GM19324 (cell line): ENCODE measurements at regions not wholly inside any gene's neighbourhood (a gene's known extent, or its start where the extent isn't known, plus 50 kb on each side); places are given as distances from the start of the nearest gene placed in this dataset.

ENCODE experiments used
- ATAC-seq: cut with Tn5 transposase; IDR thresholded peaks from one replicate; pipeline ENCODE4 v1.9.1; 2021; ENCODE audit warnings: mild to moderate bottlenecking, moderate library complexity; ENCODE audit not compliant: unreplicated experiment, low FRiP score

- no peak for ATAC-seq
Observed at GRCh38 chr13:61727767-61728166, 312.1 kb upstream of the PCDH20 start.

GRCh38 chr13:61725806-61726205 lies 310.2 kb upstream of the PCDH20 start:
- ATAC-seq: no peak

GRCh38 chr13:61722119-61722518 lies 306.5 kb upstream of the PCDH20 start:
- no peak for ATAC-seq

GRCh38 chr13:61712621-61713020 lies 297.0 kb upstream of the PCDH20 start:
- ATAC-seq: no peak

GRCh38 chr13:61709258-61709657 lies 293.6 kb upstream of the PCDH20 start:
- no peak for ATAC-seq

- ATAC-seq: no peak
Observed at GRCh38 chr13:61706899-61707298, 291.2 kb upstream of the PCDH20 start.

- ATAC-seq: no peak
Observed at GRCh38 chr13:61700620-61701019, 285.0 kb upstream of the PCDH20 start.

GRCh38 chr13:61700181-61700580 lies 284.5 kb upstream of the PCDH20 start:
- ATAC-seq: no peak

- ATAC-seq: no peak
Observed at GRCh38 chr13:61696676-61697075, 281.0 kb upstream of the PCDH20 start.

- ATAC-seq: no peak
Observed at GRCh38 chr13:61695147-61695546, 279.5 kb upstream of the PCDH20 start.

- no peak for ATAC-seq
Observed at GRCh38 chr13:61692691-61693090, 277.0 kb upstream of the PCDH20 start.

GRCh38 chr13:61685682-61686012 lies 270.0 kb upstream of the PCDH20 start:
- ATAC-seq: no peak

- ATAC-seq: no peak
Observed at GRCh38 chr13:61684976-61685681, 269.5 kb upstream of the PCDH20 start.

GRCh38 chr13:61672756-61673155 lies 257.1 kb upstream of the PCDH20 start:
- ATAC-seq: no peak

- no peak for ATAC-seq
Observed at GRCh38 chr13:61670384-61671161, 254.9 kb upstream of the PCDH20 start.

GRCh38 chr13:61664801-61665705 lies 249.4 kb upstream of the PCDH20 start:
- ATAC-seq: no peak

GRCh38 chr13:61654481-61654880 lies 238.8 kb upstream of the PCDH20 start:
- no peak for ATAC-seq

- no peak for ATAC-seq
Observed at GRCh38 chr13:61648547-61648946, 232.9 kb upstream of the PCDH20 start.

GRCh38 chr13:61612192-61612591 lies 196.5 kb upstream of the PCDH20 start:
- ATAC-seq: no peak

- ATAC-seq: no peak
Observed at GRCh38 chr13:61608138-61608537, 192.5 kb upstream of the PCDH20 start.

- ATAC-seq: no peak
Observed at GRCh38 chr13:61600360-61601033, 184.8 kb upstream of the PCDH20 start.
